T47D (cell line): ENCODE measurements at regions not wholly inside any gene's neighbourhood (a gene's known extent, or its start where the extent isn't known, plus 50 kb on each side); places are given as distances from the start of the nearest gene placed in this dataset.

ENCODE experiments used
- DNase-seq, 2 experiments: peaks; one replicate each; pipeline versions ENCODE4 v3.0.0 to v3.0.0-alpha.2; 2011 to 2012; ENCODE audit warnings: low read depth in 1 of 2, low spot score in 1 of 2
- JUND ChIP-seq: IDR thresholded peaks from 2 replicates; pipeline ENCODE4 v1.6.1; 2012; ENCODE audit warnings: low read depth
- in situ Hi-C: cut with HindIII; loops from 2 replicates; pipeline ENCODE4 v1.10.0; 2016; ENCODE audit warnings: low sequenced_read_pairs, low pct_unique_long_range_greater_than_20kb

DNA sequence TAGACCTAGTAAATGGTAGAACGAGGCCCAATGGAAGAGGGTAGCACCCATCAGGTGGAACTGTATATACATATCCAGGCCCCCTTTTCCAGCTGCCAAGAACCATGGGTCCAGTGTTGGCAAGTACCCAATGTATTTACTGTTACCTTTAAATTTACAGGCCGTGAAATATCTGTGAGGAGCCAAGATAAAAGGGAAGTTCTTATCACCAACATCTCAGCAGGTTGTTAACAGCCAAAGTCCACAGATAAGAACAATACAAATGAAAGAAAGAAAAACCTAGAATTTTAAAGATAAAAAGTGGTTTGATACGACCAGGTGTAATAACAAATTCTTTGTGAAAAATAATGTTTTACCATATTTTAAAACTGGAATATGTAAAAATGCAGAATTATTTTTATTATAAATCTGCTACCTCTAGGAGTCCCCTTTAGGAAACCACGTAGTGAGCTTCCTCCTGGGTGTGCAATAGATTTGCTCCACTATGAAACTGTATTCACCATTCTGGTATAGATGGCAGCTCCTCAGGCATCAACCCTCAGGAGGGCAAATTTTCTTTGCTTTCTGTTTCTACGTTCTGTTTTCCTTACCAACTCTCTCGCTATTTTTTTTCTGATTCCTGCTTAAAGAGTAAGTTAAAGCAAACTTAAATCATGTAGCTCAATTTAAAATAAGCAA lies 292.2 kb upstream of the SLC10A2 start:
- in situ Hi-C loops = no loop called here
- no peak for TF ChIP-seq JUND
- no peak for DNase-seq

DNA sequence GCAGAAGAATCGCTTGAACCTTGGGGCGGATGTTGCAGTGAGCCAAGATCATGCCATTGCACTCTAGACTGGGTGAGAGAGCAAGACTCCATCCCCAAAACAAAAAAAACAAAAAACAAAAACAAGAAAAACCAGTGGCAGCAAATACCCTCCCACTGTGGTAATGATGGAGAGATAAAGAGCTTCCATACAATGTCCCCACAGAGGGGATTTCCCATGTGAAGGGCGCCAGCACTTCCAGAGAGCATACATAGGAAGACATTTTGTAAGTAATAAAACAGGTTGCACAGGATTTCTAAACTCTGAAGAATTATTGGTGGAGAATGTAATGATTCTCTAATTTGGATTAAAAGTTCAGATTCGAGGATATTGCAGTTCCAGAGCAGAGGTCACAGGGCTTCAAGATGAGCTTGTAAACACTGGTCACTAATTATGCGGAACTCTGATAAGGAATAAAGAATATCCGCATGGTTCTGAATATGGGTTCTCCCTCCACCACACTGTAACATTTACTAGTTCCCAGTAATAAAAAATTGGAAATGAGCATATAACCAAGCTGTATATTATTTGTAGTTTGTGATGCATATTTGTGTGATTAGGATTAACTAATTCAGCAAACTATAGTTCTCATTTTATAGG lies 290.1 kb upstream of the SLC10A2 start:
- no peak for TF ChIP-seq JUND
- in situ Hi-C loops = no loop called here
- no peak for DNase-seq

DNA sequence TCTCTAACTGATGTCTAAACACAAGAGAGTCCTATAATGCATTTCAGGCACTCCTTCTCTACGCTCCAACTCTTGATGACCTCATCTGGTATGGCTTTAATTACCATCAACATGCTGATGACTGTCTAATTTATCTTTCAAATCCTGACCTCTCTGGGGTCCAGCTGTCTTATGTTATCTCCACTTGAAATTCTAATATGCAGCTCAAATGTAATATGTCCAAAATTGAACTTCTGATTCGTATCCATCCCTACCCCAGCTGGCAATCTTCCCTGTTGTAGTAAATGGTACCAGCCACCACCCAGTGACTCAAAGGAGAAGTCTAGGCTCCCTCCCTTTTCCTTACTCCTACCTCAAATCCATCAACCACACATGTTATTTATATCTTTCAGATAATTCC lies 288.0 kb upstream of the SLC10A2 start:
- in situ Hi-C loops = no loop called here
- no peak for DNase-seq
- TF ChIP-seq JUND = no peak

DNA sequence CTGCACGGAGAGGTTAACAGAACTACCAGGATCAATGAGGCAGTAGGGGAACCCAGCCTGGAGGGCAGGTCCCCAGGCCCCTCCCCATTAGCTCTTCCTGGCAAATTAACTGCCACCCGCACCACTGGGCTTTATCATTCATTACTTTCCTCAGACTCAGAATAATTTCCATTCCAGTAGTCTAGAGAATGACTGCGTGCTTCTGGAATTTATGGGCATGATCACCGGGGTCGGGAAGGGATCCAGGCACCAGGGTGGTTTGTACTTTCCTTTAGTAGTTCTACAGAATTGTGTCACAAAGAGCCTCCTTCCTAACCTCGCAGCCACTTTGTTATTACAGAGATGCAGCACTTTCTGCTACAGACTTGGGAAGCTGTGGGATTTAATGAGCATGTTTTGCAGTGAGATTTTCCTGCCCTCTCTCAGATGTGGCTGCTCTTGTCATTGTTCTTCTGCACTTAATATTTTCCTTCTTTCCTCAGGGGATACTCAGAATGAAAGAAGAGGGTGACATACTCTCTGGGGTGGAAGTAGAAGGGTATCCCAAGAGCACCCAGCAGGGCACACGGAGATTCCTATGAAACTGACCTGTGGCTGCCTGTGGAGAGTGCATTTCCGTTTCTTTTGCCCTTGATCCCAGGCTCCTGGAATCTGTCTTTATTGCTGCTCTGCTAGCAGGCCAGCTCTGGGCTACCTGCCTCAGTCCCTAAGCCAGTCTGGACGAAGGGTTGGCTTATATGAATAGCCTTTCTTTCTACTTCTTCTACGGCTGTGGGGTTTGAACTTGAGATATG lies 285.0 kb upstream of the SLC10A2 start:
- no peak for TF ChIP-seq JUND
- in situ Hi-C loops = no loop called here
- DNase-seq = no peak

DNA sequence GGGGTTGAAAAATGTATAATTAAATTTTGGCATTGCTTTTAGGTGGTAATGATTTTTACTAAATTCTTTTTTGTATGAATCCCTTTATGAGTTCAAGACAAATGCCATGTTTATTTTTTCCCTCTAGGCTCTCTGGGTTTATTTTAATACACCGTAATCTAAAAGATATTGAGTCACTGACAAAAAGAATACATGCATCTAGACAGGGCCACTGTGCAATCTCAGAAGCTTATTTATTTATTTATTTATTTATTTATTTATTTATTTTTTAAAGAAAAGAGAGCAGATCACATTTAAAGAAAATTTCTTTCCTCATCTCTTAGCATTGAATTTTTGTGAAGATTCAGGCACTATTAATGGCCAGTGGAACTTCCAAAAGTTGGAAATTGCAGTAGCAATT lies 283.9 kb upstream of the SLC10A2 start:
- in situ Hi-C loops = no loop called here
- TF ChIP-seq JUND = no peak
- no peak for DNase-seq

DNA sequence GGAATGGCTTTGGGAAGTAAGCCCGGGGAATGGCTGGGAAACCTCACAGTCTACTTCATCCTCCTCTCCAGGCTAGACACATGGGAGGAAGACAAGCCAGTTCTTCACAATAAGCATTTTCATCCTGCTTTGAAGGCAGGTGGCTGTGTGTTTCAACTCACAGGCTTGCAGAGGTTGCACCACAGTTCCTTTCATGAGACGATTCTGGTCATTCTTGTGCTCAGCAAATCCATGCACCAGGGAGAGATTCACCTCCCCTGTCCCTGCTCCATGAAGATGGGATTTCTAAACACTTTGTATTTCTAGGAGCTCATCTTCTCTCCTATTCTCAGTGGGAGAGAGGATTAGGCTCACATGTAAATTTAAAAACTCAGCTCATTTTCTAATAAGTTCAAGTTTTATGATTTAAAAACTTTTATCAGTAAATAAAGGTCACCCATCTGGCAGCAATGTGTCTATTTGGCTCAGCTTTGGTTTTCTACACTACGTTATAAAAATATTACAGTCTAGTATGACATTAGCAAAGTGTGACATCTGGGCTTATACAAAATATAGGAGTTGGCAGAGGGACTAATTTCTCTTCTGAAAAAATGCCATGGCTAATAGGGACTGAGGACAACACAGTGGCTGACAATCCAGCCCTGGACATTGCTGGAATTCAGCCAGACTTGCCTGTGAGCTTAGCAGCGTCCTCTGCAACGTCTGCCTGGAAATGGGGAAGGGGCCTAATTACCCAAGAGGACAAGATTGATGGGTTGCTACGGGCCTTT lies 283.2 kb upstream of the SLC10A2 start:
- no peak for TF ChIP-seq JUND
- DNase-seq = no peak
- in situ Hi-C loops = no loop called here

DNA sequence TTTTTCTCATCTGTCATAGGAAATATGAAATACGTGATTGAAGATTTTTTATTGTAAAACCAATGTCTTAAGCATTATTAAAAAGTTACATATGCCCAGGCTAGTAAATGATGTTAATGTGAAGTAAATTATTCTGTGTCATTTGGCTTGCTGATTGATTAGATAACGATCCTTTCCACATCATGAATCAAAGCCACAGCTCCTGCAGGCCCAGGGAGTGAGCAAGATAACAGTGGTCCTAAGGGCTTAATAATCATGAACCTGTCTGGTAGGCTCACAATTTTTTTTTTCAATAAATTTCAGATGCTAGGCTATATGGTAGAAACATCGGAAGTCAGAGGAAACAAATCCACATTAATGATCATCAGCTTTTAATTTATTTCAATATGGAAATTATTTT lies 269.0 kb upstream of the SLC10A2 start:
- in situ Hi-C loops = no loop called here
- no peak for DNase-seq
- no peak for TF ChIP-seq JUND

DNA sequence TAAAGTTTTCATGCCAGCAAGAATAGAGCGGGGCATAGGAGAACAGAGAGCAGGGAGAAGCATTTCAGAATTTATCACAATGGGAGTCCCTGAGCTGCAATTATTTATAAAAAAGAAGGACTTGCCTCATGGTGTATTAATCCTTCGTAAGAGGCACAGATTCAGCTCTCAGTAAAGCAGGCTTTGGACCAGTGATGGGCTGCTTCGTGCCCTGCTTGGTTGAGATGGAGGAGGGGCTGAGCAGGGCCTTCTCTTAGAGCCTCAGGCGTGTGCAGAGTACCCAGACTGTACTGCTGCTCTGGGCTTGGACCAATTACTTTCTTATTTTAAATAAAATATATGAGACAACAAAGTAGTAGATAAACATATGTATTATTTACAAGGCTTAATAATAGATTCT lies 265.7 kb upstream of the SLC10A2 start:
- in situ Hi-C loops = no loop called here
- TF ChIP-seq JUND = no peak
- DNase-seq = no peak

DNA sequence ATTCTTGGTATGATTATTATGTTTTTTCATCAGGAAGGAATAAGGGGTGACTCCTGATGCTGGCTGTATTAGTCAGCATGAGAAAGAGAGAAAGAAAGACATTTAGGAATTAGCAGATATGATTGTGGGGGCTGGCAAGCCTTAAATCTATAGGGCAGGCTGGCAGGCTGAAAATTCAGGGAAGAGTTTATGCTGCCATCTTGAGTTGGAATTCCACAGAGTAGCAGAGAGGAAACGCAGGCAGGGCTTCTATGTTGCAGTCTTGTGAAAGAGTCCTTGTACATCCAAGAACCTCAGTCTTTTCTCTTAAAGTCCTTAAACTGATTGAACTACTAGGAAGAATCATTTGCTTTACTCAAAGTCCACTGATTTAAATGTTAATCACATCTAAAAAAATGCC lies 262.7 kb upstream of the SLC10A2 start:
- no peak for TF ChIP-seq JUND
- peak in 1 of 2 experiments; percentile 5 for DNase-seq
- in situ Hi-C loops = no loop called here

DNA sequence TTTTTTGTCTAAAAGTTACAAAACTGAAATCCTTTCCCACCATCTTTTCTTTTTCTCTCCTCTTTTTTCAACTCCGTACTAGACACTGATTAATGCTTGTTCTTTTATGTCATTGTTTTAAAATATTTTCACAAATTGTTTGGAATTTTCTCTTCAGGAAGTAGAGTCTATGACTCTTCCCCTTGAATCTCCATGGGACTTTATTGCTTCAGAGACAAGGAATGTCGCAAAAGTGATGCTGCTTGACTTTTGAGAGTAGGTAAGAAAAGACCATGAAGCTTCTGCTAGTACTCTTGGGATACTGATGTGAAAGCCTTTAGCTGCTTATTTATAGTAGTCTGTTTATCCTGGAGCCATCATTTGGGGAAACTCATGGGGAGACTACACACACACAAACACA lies 260.1 kb upstream of the SLC10A2 start:
- no peak for DNase-seq

DNA sequence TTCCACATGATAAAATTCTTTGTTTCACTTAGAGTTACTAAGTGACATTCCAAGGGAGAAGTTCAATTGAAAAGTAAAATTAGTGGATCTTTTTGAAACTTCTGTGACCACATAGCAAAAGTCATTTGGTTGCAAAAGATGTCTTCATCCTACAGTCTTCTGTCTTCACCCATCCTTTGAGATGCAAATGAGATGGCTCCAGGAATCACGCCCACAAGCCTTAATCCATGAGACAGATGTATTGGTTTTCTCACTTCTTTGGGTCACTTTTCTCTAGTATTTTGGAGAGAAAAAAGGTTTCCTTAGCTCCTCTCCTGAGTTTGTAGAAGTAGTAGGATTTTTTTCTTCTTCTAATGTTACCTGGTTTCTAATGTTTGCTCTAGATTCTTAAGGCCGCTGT lies 259.5 kb upstream of the SLC10A2 start:
- DNase-seq = no peak
- in situ Hi-C loops = no loop called here

More for the DNA sequence above, 260.1 kb upstream of the SLC10A2 start:
- no peak for TF ChIP-seq JUND
- in situ Hi-C loops = no loop called here

DNA sequence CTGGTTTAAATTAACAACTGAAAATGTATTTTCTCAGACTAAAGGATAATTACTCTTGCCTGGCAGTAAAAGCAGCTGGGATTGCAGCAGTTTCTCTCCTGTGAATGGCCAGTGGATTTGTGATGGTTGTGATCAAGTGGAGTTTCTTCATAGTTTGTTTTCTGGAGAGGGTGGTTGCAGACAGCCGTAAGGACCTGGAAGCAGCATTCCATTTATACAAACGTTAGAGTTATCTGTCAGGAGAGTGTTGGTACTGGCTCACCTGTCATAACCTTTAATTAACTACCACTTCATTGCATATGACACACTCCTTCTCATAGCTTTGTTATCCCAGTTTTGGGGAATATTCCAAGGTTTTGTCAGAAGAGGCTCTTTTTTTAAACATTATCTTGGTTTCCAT lies 258.4 kb upstream of the SLC10A2 start:
- DNase-seq = no peak
- no peak for TF ChIP-seq JUND
- in situ Hi-C loops = no loop called here

More for the DNA sequence above, 259.5 kb upstream of the SLC10A2 start:
- TF ChIP-seq JUND = no peak
